ENCODE measurements at regions not wholly inside any gene's neighbourhood (a gene's known extent, or its start where the extent isn't known, plus 50 kb on each side); places are given as distances from the start of the nearest gene placed in this dataset.

- no peak for TF ChIP-seq GATA2 (CRISPR knock-in tag; IDR thresholded peaks at IDR 0.05)
- TF ChIP-seq CHD2 (IDR thresholded peaks at IDR 0.05; ENCODE audit: low read length, partially characterized antibody), result no peak
- no peak for TF ChIP-seq ELF1 (IDR thresholded peaks at IDR 0.05)
- no peak for TF ChIP-seq PBX3 (IDR thresholded peaks at IDR 0.05)
- no peak for TF ChIP-seq NRF1 (IDR thresholded peaks at IDR 0.05; ENCODE audit: low read depth, low read length)
- no peak for TF ChIP-seq MXI1 (IDR thresholded peaks at IDR 0.05; ENCODE audit: low read depth, low read length)
Observed at GRCh38 chr1:115924770-115925169, 51.5 kb upstream of the SLC22A15 start (continued).

- ChIA-PET CTCF (no interaction called here), POLR2A (no interaction called here)
- H3K9me2 ChIP-seq, result no peaks in the 10 kb centered on the region
- no peaks in the 10 kb centered on the region for H3K36me3 ChIP-seq (replicated peaks in 1 of 2; ENCODE audit: control insufficient read depth in 1 of 2, insufficient read depth in 2 of 2, low read length in 1 of 2)
- no peak for DNase-seq
- no peaks in the 10 kb centered on the region for H3F3A ChIP-seq (replicated peaks; ENCODE audit: insufficient read depth)
- no peak overlapping the region for H3K4me2 ChIP-seq
- H2AFZ ChIP-seq (ENCODE audit: low read depth), result no peak overlapping the region
- no peaks in the 10 kb centered on the region for H4K20me1 ChIP-seq (ENCODE audit: insufficient read depth)
- no peak for TF ChIP-seq FOXJ3 (CRISPR knock-in tag; IDR thresholded peaks at IDR 0.05)
- 79% methylated on average over 5 of the region's 6 CpGs for WGBS (ENCODE audit: low lambda C conversion rate)
- H3K27ac ChIP-seq (ENCODE audit: low read depth in 2 of 2, low read length in 1 of 2), result no peak overlapping the region
- H3K27me3 ChIP-seq (ENCODE audit: insufficient read depth), result no peaks in the 10 kb centered on the region
- no peak overlapping the region for H3K9ac ChIP-seq
- no peaks in the 10 kb centered on the region for H3K79me2 ChIP-seq (ENCODE audit: insufficient read depth)
- H3K9me3 ChIP-seq, result no peaks in the 10 kb centered on the region
- H3K4me1 ChIP-seq (ENCODE audit: control insufficient read depth in 1 of 2, insufficient read depth in 2 of 2, low read depth in 1 of 2, low read length in 1 of 2), result peaks cover 10 to 27% of the 10 kb centered on the region in 2 experiments; a peak in 3 of 4 replicates
- H3K4me3 ChIP-seq (ENCODE audit: low read depth in 2 of 2, low read length in 1 of 2), result no peak overlapping the region
Observed at GRCh38 chr1:115925467-115925866, 50.8 kb upstream of the SLC22A15 start.

Small RNAs in the stretch of these regions (small RNA-seq; reads per million reads assigned to genes)
- gene AL357137.1, result 0 to 2.1 (median 0) reads per million in 7 experiments
